HT-29 (cell line): ENCODE measurements at regions not wholly inside any gene's neighbourhood (a gene's known extent, or its start where the extent isn't known, plus 50 kb on each side); places are given as distances from the start of the nearest gene placed in this dataset.

Experiments
- DNase-seq: peaks from one replicate; pipeline ENCODE4 v3.0.0-alpha.2; 2015; ENCODE audit warnings: low spot score

GRCh38 chr10:33815776-33816175 is 481.3 kb upstream of the NRP1 start:
- no peak for DNase-seq

GRCh38 chr10:33813871-33814270 is 479.4 kb upstream of the NRP1 start:
- no peak for DNase-seq

- no peak for DNase-seq
These were observed 478.9 kb upstream of the NRP1 start for GRCh38 chr10:33813415-33813814.

- no peak for DNase-seq
These were observed 478.1 kb upstream of the NRP1 start for GRCh38 chr10:33812586-33812985.

- DNase-seq, result no peak
These were observed 476.5 kb upstream of the NRP1 start for GRCh38 chr10:33810986-33811385.

- DNase-seq, result no peak
These were observed 475.3 kb upstream of the NRP1 start for GRCh38 chr10:33809732-33810131.

GRCh38 chr10:33808475-33808874 is 474.0 kb upstream of the NRP1 start:
- no peak for DNase-seq

- no peak for DNase-seq
These were observed 473.3 kb upstream of the NRP1 start for GRCh38 chr10:33807531-33808359.

GRCh38 chr10:33805831-33806230 is 471.4 kb upstream of the NRP1 start:
- DNase-seq, result no peak

GRCh38 chr10:33804584-33804983 is 470.1 kb upstream of the NRP1 start:
- no peak for DNase-seq

GRCh38 chr10:33803248-33803647 is 468.8 kb upstream of the NRP1 start:
- DNase-seq, result no peak

GRCh38 chr10:33802566-33802965 is 468.1 kb upstream of the NRP1 start:
- no peak for DNase-seq

GRCh38 chr10:33801705-33802104 is 467.2 kb upstream of the NRP1 start:
- peak; percentile 53 for DNase-seq

- DNase-seq, result no peak
These were observed 466.5 kb upstream of the NRP1 start for GRCh38 chr10:33800986-33801385.

GRCh38 chr10:33800545-33800944 is 466.1 kb upstream of the NRP1 start:
- DNase-seq, result no peak

GRCh38 chr10:33799944-33800323 is 465.5 kb upstream of the NRP1 start:
- no peak for DNase-seq

GRCh38 chr10:33799281-33799943 is 464.9 kb upstream of the NRP1 start:
- no peak for DNase-seq

- DNase-seq, result no peak
These were observed 464.3 kb upstream of the NRP1 start for GRCh38 chr10:33798754-33799153.

- no peak for DNase-seq
These were observed 462.2 kb upstream of the NRP1 start for GRCh38 chr10:33796680-33797079.

GRCh38 chr10:33795529-33795928 is 461.1 kb upstream of the NRP1 start:
- no peak for DNase-seq

GRCh38 chr10:33794460-33794859 is 460.0 kb upstream of the NRP1 start:
- DNase-seq, result no peak

- no peak for DNase-seq
These were observed 459.3 kb upstream of the NRP1 start for GRCh38 chr10:33793793-33794192.

- DNase-seq, result no peak
These were observed 456.8 kb upstream of the NRP1 start for GRCh38 chr10:33791272-33791660.
